ENCODE measurements at regions not wholly inside any gene's neighbourhood (a gene's known extent, or its start where the extent isn't known, plus 50 kb on each side); places are given as distances from the start of the nearest gene placed in this dataset.

DNA sequence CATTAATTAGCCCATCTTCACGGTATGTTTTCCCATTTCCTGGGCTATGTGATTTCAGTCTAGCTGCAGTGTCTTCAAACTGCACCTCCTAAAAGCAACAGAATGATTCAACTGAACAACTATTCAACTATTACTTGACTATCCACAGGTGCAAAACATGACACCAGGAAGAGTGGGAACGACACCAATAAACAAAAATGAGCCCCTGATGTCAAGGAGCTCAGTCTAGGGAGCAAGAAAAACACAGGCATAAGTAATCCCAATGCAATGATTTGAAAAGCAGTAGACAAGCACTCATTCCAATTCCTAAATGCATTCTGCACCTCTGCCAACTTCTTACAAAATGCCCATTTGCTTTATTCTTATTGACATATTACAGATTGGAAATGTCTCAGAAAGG lies 285.6 kb downstream of the ETS1 start:
- no peak for DNase-seq (ENCODE audit: low spot score)

DNA sequence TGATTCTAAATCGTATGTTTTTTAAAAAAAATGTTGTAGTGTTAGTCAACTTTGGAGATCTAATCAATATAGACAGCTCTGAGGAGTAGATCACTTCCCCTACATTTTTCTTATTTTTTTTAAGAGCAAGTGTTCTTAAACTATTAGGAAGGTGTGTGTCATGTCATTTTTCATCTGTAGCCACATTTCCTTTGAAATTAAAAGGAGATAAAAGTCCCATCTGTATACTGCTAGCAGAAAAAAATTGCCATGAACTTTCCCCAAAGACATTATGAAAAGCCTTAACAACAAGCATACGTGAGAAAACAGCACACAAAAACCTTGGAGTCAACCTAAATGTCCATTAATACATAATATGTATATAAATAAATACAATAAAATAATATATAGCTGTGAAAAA lies 286.6 kb downstream of the ETS1 start:
- no peak for DNase-seq (ENCODE audit: low spot score)

DNA sequence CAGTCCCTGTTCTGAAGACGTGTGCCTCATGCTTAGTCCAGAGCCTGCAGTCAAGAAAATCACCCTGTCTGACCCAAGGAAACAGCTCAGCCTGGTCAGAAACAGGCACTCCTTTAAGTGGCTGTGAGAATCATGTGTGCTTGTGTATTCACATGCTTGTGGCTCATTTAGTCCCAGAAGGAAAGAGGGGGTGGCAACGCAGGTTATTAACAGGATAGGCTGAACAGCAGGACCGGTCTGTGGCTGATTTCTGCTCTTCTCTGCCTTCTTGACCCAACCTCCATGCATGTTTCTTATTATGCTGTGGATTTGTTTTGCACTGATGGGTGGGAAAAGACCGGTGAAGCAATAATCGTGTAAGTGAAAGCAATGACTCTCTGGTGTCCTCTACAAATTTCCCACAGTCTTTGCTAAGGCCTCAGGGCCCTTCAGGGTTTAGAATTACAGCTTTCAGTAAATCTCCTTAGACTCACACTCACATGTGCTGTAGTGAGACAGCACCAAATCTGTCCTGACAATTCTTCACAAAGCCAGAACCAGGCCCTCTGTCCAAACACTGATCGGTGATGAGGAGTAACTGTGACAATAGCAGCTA lies 288.1 kb downstream of the ETS1 start:
- no peak for DNase-seq (ENCODE audit: low spot score)

DNA sequence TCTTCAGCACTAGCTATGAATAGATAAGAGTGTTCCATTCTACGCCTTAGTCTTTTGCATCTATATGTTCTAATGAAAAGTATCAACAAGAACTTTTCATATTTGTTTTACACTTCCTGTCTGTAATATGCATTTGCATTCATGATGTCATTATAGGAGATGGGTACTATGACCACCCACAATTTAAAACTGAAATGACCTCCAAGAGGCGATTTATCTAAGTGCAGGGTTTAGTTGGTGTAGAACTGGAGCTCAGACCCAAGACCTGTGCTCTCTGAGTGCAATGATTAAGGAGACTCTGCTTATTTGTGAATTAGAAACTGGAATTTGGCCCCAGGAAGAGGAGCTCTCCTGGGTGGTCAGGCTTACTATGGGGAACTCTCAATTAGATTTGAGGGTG lies 289.1 kb downstream of the ETS1 start:
- no peak for DNase-seq (ENCODE audit: low spot score)

DNA sequence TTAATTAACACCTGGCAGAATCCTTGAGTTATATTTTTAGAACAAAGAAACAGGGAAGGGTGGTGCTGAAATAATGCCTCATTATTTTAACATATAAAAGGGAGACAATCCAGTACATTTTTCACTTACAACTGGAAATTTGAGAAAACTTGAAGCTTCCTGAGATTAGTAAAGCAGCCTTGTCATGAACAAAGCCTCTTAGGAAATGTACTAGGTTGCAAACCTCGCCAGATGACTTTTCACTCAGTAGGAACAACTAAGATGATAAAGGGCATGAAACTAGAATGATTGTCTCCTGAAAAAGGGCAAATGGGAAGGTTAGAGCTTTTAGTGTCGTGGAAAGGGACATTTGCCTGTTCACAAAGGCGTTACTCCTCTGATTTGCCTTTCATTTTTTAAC lies 289.6 kb downstream of the ETS1 start:
- DNase-seq (ENCODE audit: low spot score): no peak

DNA sequence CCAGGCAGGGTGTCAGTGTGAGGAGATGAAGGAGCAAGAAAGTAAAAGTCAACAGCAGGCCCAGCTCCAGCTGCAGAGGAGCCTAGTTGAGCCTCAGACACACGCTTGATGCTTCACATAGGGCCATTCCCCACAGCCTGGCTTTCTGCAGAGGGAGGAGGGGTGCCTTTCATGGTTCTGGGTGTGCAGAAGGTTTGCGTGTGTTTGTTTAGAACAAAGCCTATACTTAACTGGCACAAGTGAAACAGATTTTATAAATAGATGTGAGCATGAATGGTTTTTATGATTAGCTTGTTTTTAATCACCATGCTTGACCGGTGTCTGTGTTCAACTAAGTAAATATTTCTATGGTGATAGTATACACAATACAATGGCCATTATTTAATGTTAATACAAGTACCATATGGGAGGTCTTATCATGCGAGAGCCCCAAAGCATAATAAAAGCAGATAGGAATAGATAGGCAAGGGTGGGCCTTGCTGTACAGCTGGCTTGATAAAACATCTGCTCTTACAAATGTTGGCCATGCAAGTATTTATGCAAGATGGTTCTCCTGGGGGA lies 290.2 kb downstream of the ETS1 start:
- no peak for DNase-seq (ENCODE audit: low spot score)

DNA sequence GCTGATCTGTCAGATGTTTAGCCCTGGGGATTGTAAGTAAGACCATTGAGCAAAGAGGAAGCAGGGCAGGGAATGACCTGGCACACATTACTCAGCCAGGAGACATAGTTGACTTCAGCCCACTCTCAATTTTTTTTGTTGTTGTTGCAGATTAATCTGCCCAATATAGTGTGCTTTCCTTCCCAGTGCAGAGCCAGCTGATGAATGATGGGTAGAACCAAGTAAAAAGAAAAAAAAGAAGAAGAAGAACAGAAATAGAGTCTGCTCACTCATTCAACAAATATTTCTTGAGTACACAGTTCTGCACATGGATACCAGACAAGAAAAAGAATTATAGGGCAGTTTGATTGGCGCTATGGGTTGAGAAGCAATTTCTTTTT lies 292.7 kb downstream of the ETS1 start:
- no peak for DNase-seq (ENCODE audit: low spot score)

DNA sequence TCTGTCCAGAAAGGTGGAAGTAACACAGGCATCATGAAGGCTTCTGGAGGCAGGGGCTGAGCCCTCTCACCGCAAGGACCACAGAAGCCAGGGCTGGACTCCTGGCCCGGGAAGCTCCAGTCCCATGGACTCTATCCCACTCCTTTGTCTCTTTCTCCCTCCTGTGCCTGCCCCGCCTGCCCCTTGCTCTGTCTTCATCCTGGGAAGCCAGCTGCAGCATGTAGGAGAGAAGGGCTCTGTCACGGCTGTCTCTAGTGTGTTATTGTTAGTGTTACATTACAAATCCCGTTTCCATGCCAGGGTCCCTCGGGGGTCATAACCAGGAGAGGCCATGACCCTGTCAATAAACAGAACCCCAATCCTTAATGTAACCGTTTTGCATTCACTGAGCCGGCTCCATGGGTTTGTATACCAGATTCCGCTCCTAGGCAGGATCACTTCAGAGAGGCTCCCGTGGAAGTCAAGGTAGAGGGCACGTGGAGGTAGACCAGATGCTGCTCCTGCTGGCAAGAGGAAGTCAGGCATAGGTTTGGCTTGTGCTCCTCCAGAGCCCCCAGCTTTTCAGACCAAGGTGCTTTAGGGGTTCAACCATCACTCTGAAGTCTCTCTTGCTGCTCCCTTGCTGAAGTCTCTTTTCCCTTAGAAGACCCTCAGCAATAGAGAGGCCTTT lies 293.2 kb downstream of the ETS1 start:
- DNase-seq (ENCODE audit: low spot score): no peak

DNA sequence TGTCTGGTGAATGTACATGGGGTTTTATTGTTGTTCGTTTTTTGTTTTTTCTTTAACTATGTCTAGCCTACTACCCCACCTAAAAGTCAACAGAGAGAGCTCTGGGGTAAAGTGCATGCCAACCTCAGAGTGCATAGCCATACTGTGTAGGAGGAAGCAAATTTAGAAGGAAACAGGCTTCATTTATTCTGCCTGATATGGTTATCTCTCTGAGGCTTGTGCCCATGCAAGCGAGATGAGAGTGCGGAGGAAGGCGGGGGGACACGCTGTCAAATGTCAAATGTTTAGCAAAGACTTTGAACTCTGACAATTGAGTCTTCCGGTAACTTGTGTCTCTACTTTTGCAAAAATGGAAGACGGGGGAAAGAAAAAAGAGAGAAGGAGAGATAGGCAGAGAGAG lies 295.5 kb downstream of the ETS1 start:
- DNase-seq (ENCODE audit: low spot score): no peak

DNA sequence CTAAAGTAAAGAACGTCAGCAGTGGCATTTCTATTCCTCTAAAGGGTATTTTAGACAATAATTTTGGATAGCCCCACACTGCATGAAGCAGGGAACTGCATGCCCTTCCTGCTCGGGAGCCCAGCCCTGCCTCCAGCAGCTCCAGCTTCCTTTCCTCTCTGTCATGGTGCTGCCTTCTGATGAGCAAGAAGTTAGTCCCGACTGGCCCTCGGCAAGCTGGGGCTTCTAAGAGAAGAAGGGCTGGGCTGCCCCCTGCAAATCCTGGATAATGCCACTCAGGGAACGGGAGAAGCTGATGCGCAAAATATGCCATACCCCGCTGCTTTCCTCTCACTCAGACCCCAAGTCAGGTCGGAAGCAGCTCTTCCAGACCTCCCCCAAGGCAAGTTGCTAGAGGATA lies 296.4 kb downstream of the ETS1 start:
- no peak for DNase-seq (ENCODE audit: low spot score)

DNA sequence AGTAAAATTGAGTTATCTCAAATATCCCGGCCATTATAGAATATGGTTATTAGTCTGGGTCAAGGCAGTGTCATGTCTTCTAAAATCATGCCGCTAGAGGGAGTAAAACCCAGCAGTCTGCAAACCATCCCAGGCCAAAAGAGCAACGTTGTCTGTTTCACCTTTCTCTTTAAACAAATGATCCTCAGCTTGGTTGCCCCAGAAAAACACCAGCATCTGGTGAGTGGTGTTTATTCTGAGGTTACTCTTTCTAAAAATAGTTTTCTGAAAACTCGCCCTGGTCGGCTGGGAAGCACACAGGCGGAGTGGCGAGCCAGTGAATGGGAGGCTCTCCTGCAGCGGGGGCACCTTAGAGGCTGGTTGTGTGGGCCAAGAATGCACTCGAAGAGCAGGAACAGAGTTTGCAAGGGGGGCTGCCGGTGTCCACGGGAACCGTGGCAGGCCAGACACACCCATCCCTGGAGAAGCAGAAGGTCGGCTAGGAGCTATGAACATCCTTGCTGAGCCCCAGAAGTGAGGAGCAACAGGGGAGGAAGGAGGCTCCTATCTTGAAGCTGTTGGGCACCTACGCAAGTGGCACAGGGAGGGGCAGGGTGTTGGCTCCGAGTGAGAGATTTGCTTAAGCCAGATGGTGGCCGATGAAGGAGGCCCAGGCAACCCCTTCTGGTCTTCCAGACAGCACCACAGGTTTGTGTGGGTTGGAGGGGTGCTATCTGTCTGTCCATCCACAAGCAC lies 297.1 kb downstream of the ETS1 start:
- DNase-seq (ENCODE audit: low spot score): peak; percentile 77

DNA sequence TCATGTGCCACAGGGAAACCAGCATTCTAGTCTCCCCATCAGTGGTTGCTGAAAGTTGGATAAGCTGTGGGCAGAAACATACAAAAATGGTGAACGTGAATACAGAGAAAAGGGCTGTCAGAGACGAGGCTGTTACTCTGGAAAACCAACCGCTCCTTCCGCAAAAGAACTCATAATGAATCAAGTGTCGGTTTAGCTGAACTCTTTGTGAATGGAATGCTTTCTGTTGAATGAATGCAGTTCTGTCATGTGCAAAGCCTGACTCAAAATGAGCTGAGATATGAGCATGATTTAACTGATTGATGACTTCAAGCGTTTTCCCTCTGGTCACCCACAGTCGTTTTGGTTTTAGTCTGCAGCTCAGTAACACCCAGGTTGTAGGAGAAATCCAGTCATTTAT lies 298.3 kb downstream of the ETS1 start:
- no peak for DNase-seq (ENCODE audit: low spot score)

DNA sequence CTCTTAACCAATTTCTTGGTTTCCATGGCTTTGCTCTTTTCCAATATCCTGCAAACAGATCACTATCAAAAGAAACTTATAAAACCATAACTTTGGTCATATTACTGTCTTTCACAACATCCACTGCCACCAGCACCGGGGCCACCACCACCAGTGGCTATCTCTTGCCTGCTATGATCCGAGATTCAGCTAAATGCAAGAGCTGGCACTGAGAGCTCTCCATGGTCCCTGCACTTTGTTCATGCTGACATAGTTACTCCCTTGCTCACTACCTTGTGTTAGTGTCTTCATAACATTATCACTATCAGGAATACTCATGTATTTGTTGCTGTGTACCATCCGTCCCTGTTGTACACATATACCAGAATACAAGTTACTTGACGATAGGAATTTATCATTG lies 299.0 kb downstream of the ETS1 start:
- DNase-seq (ENCODE audit: low spot score): no peak

DNA sequence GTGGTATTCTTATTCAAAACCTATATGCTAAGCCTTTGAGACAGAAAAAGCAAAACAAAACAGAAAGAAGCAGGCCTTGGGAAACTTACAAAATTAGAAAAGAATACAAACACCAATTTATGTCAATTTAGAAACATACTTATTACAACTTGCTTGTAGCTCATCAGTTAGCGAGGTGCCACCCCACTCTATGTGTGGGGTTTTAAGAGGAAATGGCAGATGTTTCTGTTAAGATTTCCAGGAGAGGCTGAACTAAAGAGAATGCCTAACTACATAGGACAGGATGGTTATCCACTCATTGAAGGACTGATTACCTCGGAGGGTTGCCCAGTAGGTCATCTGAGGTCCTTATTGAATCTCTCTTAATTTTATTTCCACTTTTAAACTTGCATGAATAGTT lies 302.0 kb downstream of the ETS1 start:
- DNase-seq (ENCODE audit: low spot score): no peak

DNA sequence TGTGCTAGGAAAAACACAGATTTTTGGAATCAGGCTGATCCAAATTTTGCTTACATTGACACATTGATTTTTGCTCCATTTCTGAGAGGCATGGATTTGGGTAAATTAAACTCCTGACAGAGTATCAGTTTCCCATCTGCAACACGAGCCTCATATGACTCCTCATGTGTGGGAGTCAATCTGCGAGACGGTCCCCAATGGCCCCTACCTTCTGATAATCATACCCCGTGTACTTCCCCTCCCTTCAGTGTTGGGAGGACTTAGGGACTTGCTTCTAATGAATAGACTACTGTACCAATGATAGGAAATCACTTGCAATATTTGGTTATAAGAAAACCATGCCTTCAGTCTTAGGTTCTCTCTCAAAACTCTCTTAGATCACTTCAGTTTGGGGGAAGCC lies 302.7 kb downstream of the ETS1 start:
- DNase-seq (ENCODE audit: low spot score): no peak

DNA sequence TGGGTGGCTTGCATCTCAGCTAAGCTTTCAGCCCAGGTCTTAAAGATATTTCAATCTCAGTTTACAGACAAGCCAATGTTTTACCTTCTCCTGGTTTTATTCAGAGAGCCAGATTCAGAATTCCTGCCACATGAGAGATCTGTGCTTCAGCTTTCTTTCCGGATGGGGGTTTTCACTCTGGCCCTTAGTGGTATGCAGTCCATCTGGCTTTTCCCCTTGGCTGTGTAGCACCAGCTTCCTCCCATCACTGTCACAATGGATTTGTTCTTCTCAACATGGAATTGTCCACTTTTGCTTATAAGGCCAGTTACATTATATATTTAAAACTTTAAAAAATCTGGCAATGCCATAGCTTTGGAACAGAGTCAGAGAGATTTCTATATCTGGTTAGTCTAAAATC lies 303.9 kb downstream of the ETS1 start:
- DNase-seq (ENCODE audit: low spot score): no peak

DNA sequence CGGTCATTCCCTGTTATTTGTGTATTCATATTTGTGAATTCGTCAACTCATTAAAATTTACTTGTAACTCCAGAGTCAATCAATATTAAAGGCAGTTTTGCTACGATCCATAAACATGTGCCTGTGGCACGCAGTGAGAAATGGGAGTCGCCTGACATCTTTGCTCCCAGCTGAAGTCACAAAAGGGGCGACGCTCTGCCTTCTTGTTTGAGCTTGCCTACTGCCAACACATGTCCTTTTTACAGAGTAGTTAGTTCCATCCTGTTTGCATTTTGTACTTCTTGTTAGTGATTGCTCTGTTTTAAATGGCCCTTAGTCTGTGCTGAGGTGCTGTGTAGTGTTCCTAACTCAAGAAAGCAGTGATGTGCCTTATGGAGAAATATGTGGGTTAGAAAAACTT lies 305.3 kb downstream of the ETS1 start:
- no peak for DNase-seq (ENCODE audit: low spot score)

DNA sequence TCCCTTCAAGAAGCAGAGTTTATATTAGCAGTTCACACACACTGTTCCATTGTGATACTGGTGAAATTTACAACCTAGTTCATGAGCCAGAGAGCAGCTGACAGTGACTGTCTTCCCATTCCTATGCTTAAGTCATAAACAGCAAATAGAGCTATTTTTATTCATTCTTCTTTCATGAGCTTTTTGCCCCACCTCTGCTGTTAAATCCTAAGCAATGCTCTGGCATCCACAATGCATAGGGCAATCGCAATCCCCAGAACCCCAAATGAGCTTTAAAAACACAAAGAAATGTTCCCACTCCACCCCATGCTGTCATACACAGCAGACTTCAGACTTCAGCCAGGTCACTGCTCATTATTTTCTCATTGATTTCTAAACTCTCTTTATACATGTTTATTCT lies 307.5 kb downstream of the ETS1 start:
- DNase-seq (ENCODE audit: low spot score): no peak

DNA sequence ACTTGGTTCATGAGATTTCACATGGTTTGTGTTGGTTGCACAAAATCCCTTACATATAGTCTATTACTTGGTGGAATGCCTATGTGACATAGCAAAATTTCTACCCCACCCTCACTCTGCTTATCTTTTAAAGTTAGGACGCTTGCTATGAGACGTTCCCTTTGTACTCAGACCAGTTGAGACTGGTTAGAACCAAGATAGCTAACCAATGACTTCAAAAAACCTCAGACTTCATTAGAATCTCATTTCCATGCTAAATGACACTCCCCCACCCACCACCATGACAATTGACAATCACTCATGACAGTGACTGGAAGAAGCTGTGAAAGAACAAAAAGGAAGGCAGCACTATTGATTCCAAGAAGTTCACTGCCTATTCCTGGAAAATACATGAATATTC lies 313.6 kb downstream of the ETS1 start:
- DNase-seq (ENCODE audit: low spot score): no peak

DNA sequence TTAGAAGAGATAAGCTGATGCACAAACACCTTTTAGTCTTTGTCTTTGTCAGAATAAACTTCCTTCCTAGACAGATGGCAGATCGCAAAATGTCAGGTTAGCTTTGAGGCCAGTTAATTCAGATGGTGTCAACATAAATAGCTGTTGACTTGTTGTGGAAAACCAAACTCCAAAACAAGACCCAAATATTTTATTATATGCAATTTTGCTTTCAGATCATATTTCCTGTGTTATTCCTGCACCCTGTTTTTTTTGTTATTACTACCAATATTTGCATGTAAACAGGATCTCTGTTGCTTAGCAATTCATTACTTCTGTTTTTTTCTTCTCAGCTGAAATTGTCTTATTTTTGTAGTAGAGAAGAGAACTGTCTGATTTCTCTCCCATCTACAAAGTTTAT lies 316.0 kb downstream of the ETS1 start:
- DNase-seq (ENCODE audit: low spot score): no peak

DNA sequence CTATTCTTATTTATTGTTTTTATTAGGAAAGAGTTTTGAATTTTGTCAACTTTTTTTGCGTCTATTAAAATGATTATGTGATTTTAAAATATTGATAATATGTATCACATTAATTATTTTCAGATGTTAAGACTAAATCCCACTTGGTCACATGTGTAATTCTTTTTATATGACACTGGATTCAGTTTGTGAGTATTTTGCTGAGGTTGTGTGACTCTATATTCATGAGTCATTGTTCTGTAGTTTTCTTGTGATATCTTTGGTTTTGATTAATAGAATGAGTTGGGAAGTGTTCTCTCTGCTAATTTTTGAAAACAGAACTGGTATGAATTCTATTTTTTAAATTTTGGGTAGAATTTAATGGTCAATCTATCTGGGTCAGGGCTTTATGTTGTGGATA lies 317.9 kb downstream of the ETS1 start:
- DNase-seq (ENCODE audit: low spot score): no peak

DNA sequence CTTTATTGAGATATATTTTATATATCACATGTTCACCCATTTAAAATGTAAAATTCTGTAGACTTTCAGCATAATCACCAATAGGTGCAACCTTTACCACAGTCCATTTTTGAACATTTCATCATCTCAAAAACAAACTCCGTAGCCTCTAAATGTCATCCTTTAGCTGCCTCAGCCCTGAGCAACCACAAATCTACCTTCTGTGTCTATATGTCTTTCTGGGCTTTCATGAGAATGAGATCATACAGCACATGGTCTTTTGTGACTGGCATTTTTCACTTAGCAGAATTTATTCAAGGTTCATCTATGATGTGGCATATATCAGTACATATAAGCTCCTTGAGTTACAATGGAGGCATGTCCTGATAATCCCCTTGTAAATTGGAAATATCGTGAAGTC lies 320.5 kb downstream of the ETS1 start:
- no peak for DNase-seq (ENCODE audit: low spot score)
